ENCODE measurements at regions not wholly inside any gene's neighbourhood (a gene's known extent, or its start where the extent isn't known, plus 50 kb on each side); places are given as distances from the start of the nearest gene placed in this dataset.
A peak's percentile ranks its signal among the peaks of the same experiment; 100 is the strongest.

DNA sequence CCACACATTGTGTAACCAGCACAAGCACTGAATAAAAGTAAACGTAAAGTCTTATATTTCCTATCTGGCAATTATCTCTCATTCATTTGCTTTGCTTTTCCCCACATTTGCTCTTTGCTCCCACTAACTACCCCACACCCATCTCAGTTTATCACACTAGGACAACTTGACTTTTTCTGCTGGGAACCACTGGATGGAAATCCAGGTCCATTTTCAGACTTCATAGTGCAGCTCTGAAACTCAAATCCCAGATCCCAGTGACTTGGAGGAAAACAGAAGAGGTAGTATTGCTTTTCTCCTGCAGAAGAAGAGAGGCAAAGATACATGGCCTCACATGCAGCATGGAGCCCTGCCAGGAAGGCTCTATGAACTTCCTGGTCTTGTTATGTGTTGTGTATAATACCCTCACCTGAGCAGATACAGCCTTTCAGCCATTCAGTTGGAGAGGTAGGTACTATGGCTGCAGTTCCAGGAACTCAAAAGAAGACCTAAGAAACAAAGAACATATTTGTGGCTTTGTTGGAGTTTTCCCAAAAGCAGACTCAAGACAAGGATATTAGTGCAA is 90.0 kb upstream of the NIPBL start:
- no peak overlapping the region for H3K4me3 ChIP-seq (ENCODE audit: low read length)
- DNase-seq (ENCODE audit: low read depth), result no peak
- TF ChIP-seq, protein P1, sequence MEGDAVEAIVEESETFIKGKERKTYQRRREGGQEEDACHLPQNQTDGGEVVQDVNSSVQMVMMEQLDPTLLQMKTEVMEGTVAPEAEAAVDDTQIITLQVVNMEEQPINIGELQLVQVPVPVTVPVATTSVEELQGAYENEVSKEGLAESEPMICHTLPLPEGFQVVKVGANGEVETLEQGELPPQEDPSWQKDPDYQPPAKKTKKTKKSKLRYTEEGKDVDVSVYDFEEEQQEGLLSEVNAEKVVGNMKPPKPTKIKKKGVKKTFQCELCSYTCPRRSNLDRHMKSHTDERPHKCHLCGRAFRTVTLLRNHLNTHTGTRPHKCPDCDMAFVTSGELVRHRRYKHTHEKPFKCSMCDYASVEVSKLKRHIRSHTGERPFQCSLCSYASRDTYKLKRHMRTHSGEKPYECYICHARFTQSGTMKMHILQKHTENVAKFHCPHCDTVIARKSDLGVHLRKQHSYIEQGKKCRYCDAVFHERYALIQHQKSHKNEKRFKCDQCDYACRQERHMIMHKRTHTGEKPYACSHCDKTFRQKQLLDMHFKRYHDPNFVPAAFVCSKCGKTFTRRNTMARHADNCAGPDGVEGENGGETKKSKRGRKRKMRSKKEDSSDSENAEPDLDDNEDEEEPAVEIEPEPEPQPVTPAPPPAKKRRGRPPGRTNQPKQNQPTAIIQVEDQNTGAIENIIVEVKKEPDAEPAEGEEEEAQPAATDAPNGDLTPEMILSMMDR (IDR thresholded peaks at IDR 0.05; ENCODE audit: insufficient read depth, low read depth, low read length, missing control alignments), result no peak

DNA sequence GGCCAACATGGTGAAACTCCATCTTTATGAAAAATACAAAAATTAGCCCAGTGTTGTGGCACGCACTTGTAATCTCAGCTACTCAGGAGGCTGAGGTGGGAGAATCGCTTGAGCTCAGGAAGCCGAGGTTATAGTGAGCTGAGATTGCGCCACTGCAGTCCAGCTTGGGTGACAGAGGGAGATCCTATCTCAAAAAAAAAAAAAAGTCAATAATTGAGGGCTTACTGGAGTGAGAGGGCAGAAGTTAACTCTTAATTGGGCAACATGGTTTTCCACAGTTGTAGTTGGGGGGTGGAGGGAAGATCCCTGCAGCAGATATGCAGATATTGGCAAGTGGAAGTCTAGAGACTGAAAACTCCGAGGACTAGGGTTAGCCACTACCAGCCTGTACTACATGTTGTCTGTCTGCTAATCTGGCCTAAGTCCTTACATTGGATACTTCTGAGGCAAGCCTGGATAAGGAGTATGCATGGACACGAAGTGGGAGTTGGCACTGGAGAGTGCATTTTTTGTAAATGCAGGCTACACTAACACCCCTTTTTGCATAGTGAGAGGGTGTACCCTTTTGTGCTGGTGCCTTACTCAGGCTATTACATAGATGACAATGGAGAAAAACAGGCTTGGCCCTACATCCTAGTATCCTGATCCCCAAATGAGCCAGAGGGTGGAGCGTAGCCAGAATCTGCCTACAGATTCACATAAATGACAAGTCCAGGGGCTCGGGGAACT is 89.0 kb upstream of the NIPBL start:
- TF ChIP-seq, protein P1 (IDR thresholded peaks at IDR 0.05; ENCODE audit: insufficient read depth, low read depth, low read length, missing control alignments), result no peak
- H3K4me3 ChIP-seq (ENCODE audit: low read length), result no peak overlapping the region
- no peak for DNase-seq (ENCODE audit: low read depth)

DNA sequence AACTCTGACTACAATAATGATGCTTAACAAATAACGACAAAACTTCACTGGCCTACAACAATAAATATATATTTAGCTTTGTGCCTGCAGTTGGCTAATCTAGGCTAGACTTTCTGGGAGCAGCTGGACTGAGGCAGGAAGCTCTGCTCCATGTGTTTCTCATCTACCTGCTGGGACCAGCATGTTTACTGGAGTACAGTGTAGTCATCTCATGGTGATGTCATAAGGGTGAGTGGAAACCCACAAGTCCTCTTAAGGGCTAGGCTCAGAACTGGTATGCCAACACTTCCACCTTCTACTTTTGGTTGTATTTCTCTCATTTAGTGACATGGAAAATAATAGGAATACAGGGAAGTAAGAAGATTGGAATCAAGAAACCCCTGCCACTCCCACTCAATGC is 85.7 kb upstream of the NIPBL start:
- no peak overlapping the region for H3K4me3 ChIP-seq (ENCODE audit: low read length)
- TF ChIP-seq, protein P1 (IDR thresholded peaks at IDR 0.05; ENCODE audit: insufficient read depth, low read depth, low read length, missing control alignments), result no peak
- DNase-seq (ENCODE audit: low read depth), result peak; percentile 74

DNA sequence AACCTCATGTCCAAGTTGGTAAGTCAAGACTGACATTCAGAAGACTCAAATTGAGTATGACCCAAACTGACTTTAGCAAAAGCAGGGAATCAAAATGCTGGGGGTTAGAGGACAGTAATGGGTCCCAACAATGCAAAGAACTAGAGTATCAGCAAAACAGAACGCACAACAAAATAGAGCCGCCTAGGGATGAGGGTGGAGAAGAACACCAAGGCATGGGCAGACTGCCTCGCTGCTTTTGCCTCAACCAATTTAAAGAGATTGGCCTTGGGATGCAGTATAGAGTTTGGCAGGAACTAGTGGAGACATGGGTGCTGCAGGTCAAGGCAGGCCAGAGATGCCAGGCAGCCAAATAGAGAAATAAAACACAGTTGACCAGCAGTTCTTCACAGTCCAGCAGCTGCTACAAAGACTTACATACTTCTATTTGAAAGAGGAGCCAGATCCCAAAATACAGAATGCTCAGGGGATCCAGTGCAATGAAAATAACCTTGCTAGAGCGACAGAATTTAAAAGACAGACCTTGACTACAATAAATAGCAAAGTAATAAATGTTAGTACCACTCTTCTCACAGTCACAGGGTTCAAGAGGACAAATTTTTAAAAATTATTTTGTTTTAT is 83.9 kb upstream of the NIPBL start:
- H3K4me3 ChIP-seq (ENCODE audit: low read length), result no peak overlapping the region
- DNase-seq (ENCODE audit: low read depth), result no peak
- TF ChIP-seq, protein P1 (IDR thresholded peaks at IDR 0.05; ENCODE audit: insufficient read depth, low read depth, low read length, missing control alignments), result no peak

DNA sequence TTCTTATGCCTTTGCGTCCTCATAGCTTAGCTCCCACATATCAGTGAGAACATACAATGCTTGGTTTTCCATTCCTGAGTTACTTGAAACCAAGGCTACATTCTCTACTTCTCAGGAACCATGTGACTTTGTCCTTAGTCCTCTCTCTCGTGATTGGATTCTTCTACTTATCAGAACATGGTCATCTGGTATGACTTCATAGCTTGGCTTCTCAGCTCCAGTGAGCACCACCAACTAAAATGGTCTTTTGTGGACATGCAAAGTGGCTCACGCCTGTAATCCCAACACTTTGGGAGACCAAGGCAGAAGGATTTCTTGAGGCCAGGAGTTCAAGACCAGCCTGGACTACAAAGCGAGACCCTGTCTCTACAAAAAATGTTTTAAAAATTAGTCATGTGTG is 81.2 kb upstream of the NIPBL start:
- no peak for DNase-seq (ENCODE audit: low read depth)
- H3K4me3 ChIP-seq (ENCODE audit: low read length), result no peak overlapping the region
- TF ChIP-seq, protein P1 (IDR thresholded peaks at IDR 0.05; ENCODE audit: insufficient read depth, low read depth, low read length, missing control alignments), result no peak

DNA sequence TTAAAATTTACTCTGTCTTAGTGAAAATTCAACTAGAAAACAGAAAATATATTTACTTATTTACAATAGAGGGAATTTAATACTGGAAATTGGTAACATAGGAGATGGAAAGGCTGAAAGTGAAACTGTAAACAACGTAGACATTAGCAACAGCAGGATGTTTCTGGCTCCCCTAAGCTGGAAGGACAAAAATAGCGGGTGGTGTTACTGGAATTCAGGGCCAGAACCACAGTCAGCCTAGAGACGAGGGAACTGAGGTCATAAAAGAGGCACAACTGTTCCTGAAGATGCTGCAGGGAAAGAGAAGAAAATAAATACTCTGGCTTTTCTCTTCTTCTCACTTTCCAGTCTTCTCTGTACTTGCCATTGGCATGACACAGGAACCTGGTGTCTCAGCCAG is 80.4 kb upstream of the NIPBL start:
- no peak overlapping the region for H3K4me3 ChIP-seq (ENCODE audit: low read length)
- DNase-seq (ENCODE audit: low read depth), result no peak
- TF ChIP-seq, protein P1 (IDR thresholded peaks at IDR 0.05; ENCODE audit: insufficient read depth, low read depth, low read length, missing control alignments), result no peak

All from epithelial cell of esophagus (primary cell).